ENCODE measurements at regions not wholly inside any gene's neighbourhood (a gene's known extent, or its start where the extent isn't known, plus 50 kb on each side); places are given as distances from the start of the nearest gene placed in this dataset.

DNA sequence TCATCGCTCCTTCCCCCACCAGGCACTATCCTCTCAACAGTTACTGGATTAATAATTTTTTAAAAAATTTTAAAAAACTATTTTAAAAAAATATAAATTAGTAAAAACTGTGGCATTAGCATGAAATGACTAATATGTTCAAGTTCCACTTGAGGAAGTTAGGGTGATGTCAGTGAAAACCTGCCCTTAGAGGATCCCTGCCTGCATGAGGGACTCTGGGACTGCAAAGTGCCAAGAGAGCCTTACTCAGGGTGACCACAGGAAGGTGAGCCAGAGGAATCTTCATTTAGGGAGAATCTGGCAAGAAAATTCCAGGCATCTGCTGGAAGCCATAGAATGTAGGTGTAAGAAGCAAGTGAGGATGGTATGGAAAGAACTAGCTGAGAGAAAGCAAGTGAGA is 157.7 kb upstream of the BCL6 start:
- no peaks in the 10 kb centered on the region for H3K27me3 Mint-ChIP-seq (ENCODE audit: low read depth)
- no CpG with 5 or more reads among the region's 1 CpG for WGBS (ENCODE audit: extremely low coverage, insufficient read length, low lambda C conversion rate)
- no peak overlapping the region for H3K4ac ChIP-seq (ENCODE audit: low read depth, low read length)
- no peaks in the 10 kb centered on the region for H3K79me1 ChIP-seq (ENCODE audit: insufficient read depth, low read depth, low read length, poor library complexity, severe bottlenecking)
- H3K18ac ChIP-seq (ENCODE audit: insufficient read length, low read depth, low read length): no peak overlapping the region
- H3K4me1 Mint-ChIP-seq: peaks cover 30 to 47% of the 10 kb centered on the region in 2 experiments
- H2BK120ac ChIP-seq (ENCODE audit: low read depth, low read length, poor library complexity, severe bottlenecking): no peak overlapping the region
- no peak overlapping the region for H2AK5ac ChIP-seq (ENCODE audit: insufficient read length, low read length)
- H2BK12ac ChIP-seq (ENCODE audit: insufficient read length, low read depth, low read length): no peak overlapping the region
- H4K5ac ChIP-seq (ENCODE audit: insufficient read length, low read depth, low read length): no peak overlapping the region
- no peaks in the 10 kb centered on the region for H4K20me1 ChIP-seq (ENCODE audit: control insufficient read depth, insufficient read depth, insufficient read length)
- no peak overlapping the region for H2AFZ ChIP-seq (ENCODE audit: low read length)
- peaks cover 10% of the 10 kb centered on the region for H3K4me1 ChIP-seq (ENCODE audit: insufficient read depth, low read length)
- TF ChIP-seq, protein P1, sequence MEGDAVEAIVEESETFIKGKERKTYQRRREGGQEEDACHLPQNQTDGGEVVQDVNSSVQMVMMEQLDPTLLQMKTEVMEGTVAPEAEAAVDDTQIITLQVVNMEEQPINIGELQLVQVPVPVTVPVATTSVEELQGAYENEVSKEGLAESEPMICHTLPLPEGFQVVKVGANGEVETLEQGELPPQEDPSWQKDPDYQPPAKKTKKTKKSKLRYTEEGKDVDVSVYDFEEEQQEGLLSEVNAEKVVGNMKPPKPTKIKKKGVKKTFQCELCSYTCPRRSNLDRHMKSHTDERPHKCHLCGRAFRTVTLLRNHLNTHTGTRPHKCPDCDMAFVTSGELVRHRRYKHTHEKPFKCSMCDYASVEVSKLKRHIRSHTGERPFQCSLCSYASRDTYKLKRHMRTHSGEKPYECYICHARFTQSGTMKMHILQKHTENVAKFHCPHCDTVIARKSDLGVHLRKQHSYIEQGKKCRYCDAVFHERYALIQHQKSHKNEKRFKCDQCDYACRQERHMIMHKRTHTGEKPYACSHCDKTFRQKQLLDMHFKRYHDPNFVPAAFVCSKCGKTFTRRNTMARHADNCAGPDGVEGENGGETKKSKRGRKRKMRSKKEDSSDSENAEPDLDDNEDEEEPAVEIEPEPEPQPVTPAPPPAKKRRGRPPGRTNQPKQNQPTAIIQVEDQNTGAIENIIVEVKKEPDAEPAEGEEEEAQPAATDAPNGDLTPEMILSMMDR (conservative IDR thresholded peaks at IDR 0.05): no peak
- no peaks in the 10 kb centered on the region for H3K36me3 Mint-ChIP-seq (ENCODE audit: insufficient read depth in 1 of 3, low read depth in 3 of 3)
- H3K79me2 ChIP-seq (ENCODE audit: insufficient read depth, low read length): no peaks in the 10 kb centered on the region
- H3K4me3 Mint-ChIP-seq: no peak overlapping the region
- H2BK5ac ChIP-seq (ENCODE audit: insufficient read length, low read length): no peak overlapping the region
- H3K23me2 ChIP-seq (ENCODE audit: insufficient read length, low read depth, low read length, poor library complexity, severe bottlenecking): no peaks in the 10 kb centered on the region
- H2BK15ac ChIP-seq (ENCODE audit: low read depth, low read length): no peak overlapping the region
- no peak overlapping the region for H4K8ac ChIP-seq (replicated peaks; ENCODE audit: insufficient read length, low read depth, low read length)
- H3K9ac ChIP-seq (ENCODE audit: extremely low read depth, insufficient read length, low read length): no peak overlapping the region
- no peak overlapping the region for H3K4me2 ChIP-seq (ENCODE audit: insufficient read depth, insufficient read length, low read length)
- no peak overlapping the region for H3T11ph ChIP-seq (ENCODE audit: low read length)
- H3K23ac ChIP-seq (ENCODE audit: insufficient read length, low read depth, low read length): no peak overlapping the region
- no peak overlapping the region for H3K14ac ChIP-seq (ENCODE audit: insufficient read depth, low read length)
- no peak overlapping the region for H3K27ac Mint-ChIP-seq
- H2BK20ac ChIP-seq (ENCODE audit: low read depth, low read length, poor library complexity, severe bottlenecking): no peak overlapping the region
- no peaks in the 10 kb centered on the region for H3K27me3 ChIP-seq (ENCODE audit: insufficient read depth, low read length)
- no peak overlapping the region for H3K56ac ChIP-seq (ENCODE audit: insufficient read length, low read depth, low read length)
- DNase-seq: no peak
- H3K27ac ChIP-seq (ENCODE audit: insufficient read length, low read depth, low read length): no peak overlapping the region
- H3K9me3 Mint-ChIP-seq: no peaks in the 10 kb centered on the region
- no peaks in the 10 kb centered on the region for H3K9me3 ChIP-seq (ENCODE audit: control insufficient read depth, low read depth, low read length)
- H4K91ac ChIP-seq (ENCODE audit: insufficient read length, low read depth, low read length): no peak overlapping the region

Measured in H9 (cell line).